GM23248 (cell line): ENCODE measurements at regions not wholly inside any gene's neighbourhood (a gene's known extent, or its start where the extent isn't known, plus 50 kb on each side); places are given as distances from the start of the nearest gene placed in this dataset.

Experiments used
- DNase-seq: peaks from one replicate; pipeline ENCODE4 v3.0.0-alpha.2; 2015
- H2AFZ ChIP-seq: fragments of 200-600 bp; sonication (generic); 2 replicates; pipeline ENCODE4 v1.6.1; 2016; ENCODE audit warnings: antibody characterized with exemption
- H3F3A ChIP-seq: fragments of 200-600 bp; sonication (generic); 2 replicates; pipeline ENCODE4 v1.6.1; 2016; ENCODE audit warnings: mild to moderate bottlenecking, antibody characterized with exemption, mixed run types; ENCODE audit not compliant: insufficient read depth
- H3K27ac ChIP-seq: fragments of 200-600 bp; sonication (generic); 2 replicates; pipeline ENCODE4 v1.5.1; 2016; ENCODE audit warnings: mild to moderate bottlenecking
- H3K27me3 ChIP-seq: fragments of 200-600 bp; sonication (generic); replicated peaks from 2 replicates; pipeline ENCODE4 v1.6.1; 2016; ENCODE audit warnings: mild to moderate bottlenecking; ENCODE audit not compliant: insufficient read depth
- H3K36me3 ChIP-seq: fragments of 200-600 bp; sonication (generic); 2 replicates; pipeline ENCODE4 v1.6.1; 2016; ENCODE audit warnings: low read depth, mild to moderate bottlenecking
- H3K4me1 ChIP-seq: fragments of 200-600 bp; sonication (generic); 2 replicates; pipeline ENCODE4 v1.6.1; 2016; ENCODE audit warnings: mild to moderate bottlenecking; ENCODE audit not compliant: insufficient read depth
- H3K4me2 ChIP-seq: fragments of 200-600 bp; sonication (generic); one replicate; pipeline ENCODE4 v1.6.1; 2016; ENCODE audit warnings: mild to moderate bottlenecking; ENCODE audit not compliant: unreplicated experiment
- H3K4me3 ChIP-seq: fragments of 200-600 bp; sonication (generic); 2 replicates; pipeline ENCODE4 v1.5.1; 2016; ENCODE audit warnings: mild to moderate bottlenecking
- H3K79me2 ChIP-seq: fragments of 200-600 bp; sonication (generic); 2 replicates; pipeline ENCODE4 v1.6.1; 2016; ENCODE audit warnings: mild to moderate bottlenecking; ENCODE audit not compliant: insufficient read depth
- H3K9ac ChIP-seq: fragments of 200-600 bp; sonication (generic); 2 replicates; pipeline ENCODE4 v1.6.1; 2016; ENCODE audit warnings: mild to moderate bottlenecking
- H3K9me2 ChIP-seq: fragments of 200-600 bp; sonication (generic); 2 replicates; pipeline ENCODE4 v1.6.1; 2016; ENCODE audit warnings: mixed run types, mild to moderate bottlenecking, moderate library complexity; ENCODE audit not compliant: insufficient read depth
- H3K9me3 ChIP-seq: fragments of 200-600 bp; sonication (generic); one replicate; pipeline ENCODE4 v1.6.1; 2017; ENCODE audit warnings: low read depth
- H4K20me1 ChIP-seq: fragments of 200-600 bp; sonication (generic); 2 replicates; pipeline ENCODE4 v1.6.0; 2016; ENCODE audit not compliant: insufficient read depth
- EZH2 ChIP-seq: fragments of 200-600 bp; sonication (generic); IDR thresholded peaks from 2 replicates; pipeline ENCODE4 v1.6.1; 2018; ENCODE audit warnings: antibody characterized with exemption, mild to moderate bottlenecking; ENCODE audit not compliant: insufficient read depth, poor library complexity, severe bottlenecking
- EZH2phosphoT487 ChIP-seq: fragments of 200-600 bp; sonication (generic); IDR thresholded peaks from 2 replicates; pipeline ENCODE4 v1.6.1; 2018; ENCODE audit warnings: antibody characterized with exemption, moderate library complexity, mild to moderate bottlenecking, low read depth; ENCODE audit not compliant: insufficient read depth
- WGBS, 2 experiments: methylation state at CpG; one replicate each; pipeline ENCODE4 v1.1.6; 2015 to 2017; ENCODE audit warnings: low lambda C conversion rate in 2 of 2, low coverage in 1 of 2; ENCODE audit errors: missing lambda C conversion rate in 2 of 2; 5-methylcytosine and 5-hydroxymethylcytosine counted together
- in situ Hi-C: fragments of 300-500 bp; cut with MboI; formaldehyde crosslinking; loops from 2 replicates; pipeline ENCODE4 v1.15.0; 2020

DNA sequence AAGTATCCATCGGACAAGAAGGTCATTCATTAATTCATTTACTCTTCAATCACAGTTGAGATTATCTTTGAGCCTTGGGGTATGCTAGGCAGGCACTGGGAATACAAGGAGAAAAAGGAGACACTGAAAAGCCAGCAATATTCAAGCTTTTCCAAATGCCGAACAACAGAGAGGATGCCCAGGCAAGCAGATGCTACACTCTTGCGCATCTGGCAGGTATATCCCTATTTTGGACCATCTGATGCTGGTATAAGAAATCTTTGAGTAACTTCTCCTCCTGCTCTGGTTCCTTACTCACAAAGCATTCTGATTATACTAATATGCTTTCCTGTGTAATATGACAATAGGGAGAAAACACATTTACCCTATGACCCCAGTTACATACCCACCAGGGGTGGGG lies 354.9 kb downstream of the CBLL2 start:
- Histone ChIP-seq H2AFZ (no peak overlapping the region), H4K20me1 (no peaks in the 10 kb centered on the region), H3K36me3 (no peaks in the 10 kb centered on the region), H3K4me1 (peaks cover 12% of the 10 kb centered on the region), H3K9ac (no peak overlapping the region), H3K27me3 (no peaks in the 10 kb centered on the region), H3K9me2 (no peaks in the 10 kb centered on the region), H3K4me3 (no peak overlapping the region), H3K4me2 (no peak overlapping the region), H3K79me2 (no peaks in the 10 kb centered on the region), H3F3A (peaks cover 8% of the 10 kb centered on the region; the same call in 1 of the 2 replicates), H3K27ac (no peak overlapping the region), H3K9me3 (no peaks in the 10 kb centered on the region)
- WGBS, 2 experiments, result 93 to 100% methylated on average over 3 of the region's 3 CpGs
- DNase-seq, result no peak
- TF ChIP-seq EZH2phosphoT487 (no peak), EZH2 (no peak)
- in situ Hi-C loops, result no loop called here

- Histone ChIP-seq H3K9ac (no peak overlapping the region), H3K36me3 (no peaks in the 10 kb centered on the region), H2AFZ (no peak overlapping the region), H3K9me3 (no peaks in the 10 kb centered on the region), H3F3A (peaks cover 9% of the 10 kb centered on the region; the same call in 1 of the 2 replicates), H3K27ac (no peak overlapping the region), H3K9me2 (no peaks in the 10 kb centered on the region), H3K79me2 (no peaks in the 10 kb centered on the region), H3K27me3 (no peaks in the 10 kb centered on the region), H3K4me1 (peaks cover 12% of the 10 kb centered on the region), H3K4me2 (no peak overlapping the region), H3K4me3 (no peak overlapping the region), H4K20me1 (no peaks in the 10 kb centered on the region)
- 48 to 58% methylated on average over 2 of the region's 2 CpGs for WGBS, 2 experiments
- TF ChIP-seq EZH2phosphoT487 (no peak), EZH2 (no peak)
- no peak for DNase-seq
- in situ Hi-C loops, result no loop called here
Measured at GRCh38 chrX:22628275-22628674, 355.6 kb downstream of the CBLL2 start.

- H3K9me3 ChIP-seq, result no peaks in the 10 kb centered on the region
- no peaks in the 10 kb centered on the region for H4K20me1 ChIP-seq
- H3K27ac ChIP-seq, result peak overlapping the region; percentile 45
- 6 to 10% methylated on average over 2 of the region's 2 CpGs for WGBS, 2 experiments
- no peak overlapping the region for H2AFZ ChIP-seq
- peaks cover 15% of the 10 kb centered on the region; the same call in 1 of the 2 replicates for H3F3A ChIP-seq
- DNase-seq, result peak; percentile 69
- H3K9me2 ChIP-seq, result no peaks in the 10 kb centered on the region
- H3K4me3 ChIP-seq, result no peak overlapping the region
- no peaks in the 10 kb centered on the region for H3K79me2 ChIP-seq
- H3K4me2 ChIP-seq, result no peak overlapping the region
- in situ Hi-C loops, result no loop called here
- H3K4me1 ChIP-seq, result peaks cover 18% of the 10 kb centered on the region
- no peak overlapping the region for H3K9ac ChIP-seq
- no peaks in the 10 kb centered on the region for H3K36me3 ChIP-seq
- TF ChIP-seq EZH2, result no peak
- no peak for TF ChIP-seq EZH2phosphoT487
- no peaks in the 10 kb centered on the region for H3K27me3 ChIP-seq
Measured at GRCh38 chrX:22629105-22629725, 356.5 kb downstream of the CBLL2 start.

- Histone ChIP-seq H3K79me2 (no peaks in the 10 kb centered on the region), H3K27me3 (no peaks in the 10 kb centered on the region), H3K9ac (peak overlapping the region; percentile 83), H3K9me3 (no peaks in the 10 kb centered on the region), H3K9me2 (no peaks in the 10 kb centered on the region), H3K36me3 (no peaks in the 10 kb centered on the region), H4K20me1 (no peaks in the 10 kb centered on the region), H3K4me1 (peaks cover 34% of the 10 kb centered on the region), H2AFZ (0 out of 2 replicates have a peak overlapping the region, but pooled peaks have one; percentile 60), H3K27ac (peak overlapping the region; percentile 98), H3K4me3 (peak overlapping the region; percentile 38), H3K4me2 (peak overlapping the region; percentile 64), H3F3A (peaks cover 30% of the 10 kb centered on the region)
- TF ChIP-seq EZH2 (no peak), EZH2phosphoT487 (no peak)
- DNase-seq, result peak; percentile 91
- in situ Hi-C loops, result no loop called here
- 0 to 2% methylated on average over 4 of the region's 4 CpGs for WGBS, 2 experiments
Measured at GRCh38 chrX:22634083-22634482, 361.4 kb downstream of the CBLL2 start.
